HG03439 (cell line): ENCODE measurements at regions not wholly inside any gene's neighbourhood (a gene's known extent, or its start where the extent isn't known, plus 50 kb on each side); places are given as distances from the start of the nearest gene placed in this dataset.
A peak's percentile ranks its signal among the peaks of the same experiment; 100 is the strongest.

Source experiments
- ATAC-seq: cut with Tn5 transposase; IDR thresholded peaks from one replicate; pipeline ENCODE4 v1.9.1; 2021; ENCODE audit warnings: mild to moderate bottlenecking, moderate library complexity; ENCODE audit not compliant: unreplicated experiment

DNA sequence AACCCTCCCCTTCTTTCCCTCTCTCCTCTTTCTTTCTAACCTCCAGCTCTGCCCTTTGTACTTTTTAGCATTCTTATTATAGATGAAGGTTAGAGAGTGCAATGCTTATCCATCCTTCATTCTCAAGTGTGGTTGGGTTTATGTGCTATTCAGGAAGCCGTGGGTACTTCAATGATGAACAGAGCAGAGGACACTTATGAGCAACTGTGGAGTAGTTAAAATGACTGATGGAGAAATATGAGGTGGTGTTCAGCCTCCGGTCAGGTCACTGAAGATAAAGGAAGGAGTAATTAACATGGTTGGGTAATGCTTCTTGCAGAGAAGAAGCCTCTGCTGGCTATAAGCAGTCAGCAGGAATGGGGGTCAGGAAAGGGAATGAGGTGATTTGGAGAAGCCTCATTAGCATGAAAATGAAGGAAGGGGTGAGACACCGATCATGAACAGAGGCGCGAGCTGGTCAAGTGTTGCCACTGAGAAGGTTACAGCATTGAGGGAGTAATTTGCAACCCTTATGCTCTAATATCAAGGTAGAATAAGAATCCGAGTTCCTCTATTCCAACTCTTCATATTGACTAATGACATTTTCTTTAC is 174.7 kb downstream of the LPIN1 start:
- ATAC-seq: no peak

DNA sequence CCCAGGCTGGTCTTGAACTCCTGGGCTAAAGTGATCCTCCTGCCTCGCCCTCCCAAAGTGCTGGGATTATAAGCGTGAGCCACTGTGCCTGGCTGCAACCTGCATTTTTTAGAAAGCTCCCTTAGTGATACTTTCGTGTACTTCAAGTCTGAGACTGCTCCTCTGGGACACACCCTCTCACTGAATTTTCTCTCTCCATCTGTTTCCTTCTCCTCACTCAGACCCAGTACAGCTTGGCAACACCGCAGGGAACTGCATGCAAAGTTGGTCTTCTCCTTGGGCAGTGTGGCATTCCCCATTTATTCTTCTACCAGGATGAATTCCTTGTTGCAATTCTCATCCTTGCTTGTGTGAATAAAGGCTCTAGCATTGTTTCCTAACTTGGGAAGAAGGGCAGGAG is 175.9 kb downstream of the LPIN1 start:
- ATAC-seq: no peak

DNA sequence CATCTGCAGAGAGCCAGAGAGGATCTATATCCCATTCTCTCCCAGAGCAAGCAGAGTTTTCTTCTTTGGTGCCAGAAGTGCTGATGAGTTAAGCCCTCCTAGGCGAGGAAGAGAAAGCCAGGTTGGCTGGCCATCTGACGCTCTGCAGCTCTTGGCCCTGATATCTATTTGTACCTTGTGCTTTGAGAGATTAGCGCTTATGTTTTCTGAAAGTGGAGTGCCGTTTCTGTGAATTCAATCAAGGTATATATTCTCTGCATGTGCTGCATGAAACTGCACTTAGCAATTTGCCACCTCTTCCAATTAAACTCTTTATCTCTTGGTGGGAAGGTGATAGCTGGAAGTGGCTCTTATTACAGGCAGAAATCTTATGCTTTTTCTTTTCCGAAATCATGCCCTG is 177.5 kb downstream of the LPIN1 start:
- no peak for ATAC-seq

DNA sequence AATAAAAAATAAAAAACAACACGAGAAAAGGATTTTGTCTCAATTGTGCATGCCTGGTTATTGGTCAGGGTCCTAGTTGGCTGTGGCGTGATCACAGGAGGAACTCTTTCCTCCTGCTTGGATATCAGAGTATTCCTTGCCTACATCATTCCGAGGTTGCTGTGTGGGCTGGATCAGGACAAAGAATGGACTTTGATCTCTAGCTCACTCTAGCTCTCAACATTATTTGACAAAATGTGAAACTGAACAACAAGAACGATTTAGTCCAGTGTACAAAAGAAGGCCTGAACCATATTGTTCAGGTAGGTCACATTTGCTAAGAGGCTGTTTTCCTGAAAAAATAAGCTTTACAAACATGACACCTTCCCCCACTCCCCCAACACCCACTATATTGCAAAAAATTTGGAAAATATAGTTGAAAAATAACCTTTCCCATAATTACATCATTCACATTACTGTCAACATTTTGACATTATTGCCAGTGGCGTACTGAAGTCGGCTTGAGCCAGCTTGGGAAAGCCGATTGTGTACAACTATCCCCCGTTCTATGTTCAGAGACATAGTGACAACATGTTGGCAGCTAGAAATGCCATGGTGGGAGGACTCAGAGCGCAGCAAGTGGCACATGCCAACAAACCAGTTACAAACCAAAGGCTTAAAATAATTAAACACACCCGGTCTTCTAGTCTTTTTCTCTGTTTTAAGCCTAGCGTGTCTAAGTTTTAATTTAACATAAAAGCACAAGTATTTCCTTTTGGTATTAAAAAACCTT is 179.0 kb downstream of the LPIN1 start:
- no peak for ATAC-seq

DNA sequence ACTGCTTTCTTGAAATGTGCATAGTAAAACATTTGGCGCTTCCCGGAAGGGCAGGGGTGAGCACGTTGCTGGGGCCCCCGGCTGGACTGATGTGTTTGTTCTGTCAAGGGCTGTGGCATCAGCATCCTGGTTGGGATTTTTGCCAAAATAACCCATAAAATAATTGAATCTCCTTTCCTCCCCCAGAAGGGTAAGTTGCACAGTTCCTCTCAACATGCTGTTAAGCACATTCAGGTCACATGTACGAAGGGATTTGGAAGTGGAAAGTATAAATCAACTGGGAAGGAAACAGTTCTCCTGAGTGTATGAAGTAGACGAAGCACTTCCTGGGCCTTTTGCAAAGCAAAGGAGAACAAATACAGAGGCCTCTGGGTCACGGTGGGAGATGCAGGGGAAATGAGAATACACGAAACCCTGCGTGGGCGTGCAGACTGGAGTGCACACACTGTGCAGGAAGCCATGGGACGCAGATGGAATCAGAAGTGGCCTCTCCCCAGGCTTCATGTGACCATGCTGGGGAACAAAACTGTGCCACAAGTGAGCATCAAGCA is 183.9 kb downstream of the LPIN1 start:
- no peak for ATAC-seq

DNA sequence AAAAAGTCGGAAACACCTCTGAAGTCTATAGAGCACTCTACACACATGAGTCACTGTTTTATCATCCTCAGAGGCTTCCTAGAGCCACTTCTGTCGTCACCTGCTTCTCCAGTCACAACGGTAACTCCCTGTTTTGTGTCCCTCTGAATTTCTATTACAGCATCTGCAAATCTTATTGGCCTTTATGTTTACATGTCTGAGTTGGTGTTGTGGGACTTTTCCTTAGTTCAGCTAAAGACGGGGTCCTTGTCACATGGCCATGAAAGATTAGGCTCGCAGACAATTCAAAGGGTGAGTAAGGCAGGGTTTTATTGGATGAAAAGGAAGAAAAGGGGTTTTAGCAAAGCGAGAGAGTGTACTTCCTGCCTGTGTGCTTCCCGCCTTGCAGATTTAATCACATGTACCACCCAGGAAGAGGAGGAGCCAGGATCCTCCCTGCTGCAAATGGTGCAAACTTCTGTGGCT is 185.6 kb downstream of the LPIN1 start:
- ATAC-seq: no peak

DNA sequence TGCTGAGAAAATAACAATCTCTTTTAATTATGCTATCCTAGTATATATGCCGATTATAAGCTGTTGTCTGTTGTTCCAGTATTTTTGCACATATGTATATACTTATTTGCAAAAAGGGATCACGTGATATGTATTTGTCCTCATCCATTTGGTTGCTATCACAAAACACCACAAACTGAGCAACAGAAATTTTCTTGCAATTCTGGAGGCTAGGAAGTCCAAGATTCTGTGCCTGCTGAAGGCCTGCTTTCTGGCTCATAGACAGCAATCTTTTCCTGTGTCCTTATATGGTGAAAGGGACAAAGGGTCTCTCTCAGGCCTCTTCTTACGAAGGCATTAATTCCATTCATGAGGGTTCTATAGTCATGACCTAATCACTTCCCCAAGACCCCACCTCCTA is 186.5 kb downstream of the LPIN1 start:
- ATAC-seq: no peak

DNA sequence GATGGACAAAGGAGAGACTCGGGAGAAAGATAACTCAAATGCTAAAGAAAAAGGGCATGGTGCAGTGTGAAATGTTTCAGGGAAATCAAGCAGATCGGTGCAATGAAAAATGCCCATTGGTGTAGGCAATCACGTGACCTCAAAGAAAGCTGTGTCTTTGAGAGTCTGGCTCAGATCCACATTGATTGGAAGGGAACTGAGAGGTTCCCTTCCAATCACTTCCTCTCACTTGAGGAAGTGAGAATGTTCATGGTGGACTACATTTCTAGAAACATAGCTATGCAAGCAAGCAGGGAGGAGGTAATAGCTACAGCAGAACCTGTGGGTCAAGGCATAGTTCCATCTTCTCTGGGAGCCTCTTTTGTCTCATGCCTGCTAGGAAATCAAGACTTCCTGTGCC is 187.4 kb downstream of the LPIN1 start:
- ATAC-seq: no peak

DNA sequence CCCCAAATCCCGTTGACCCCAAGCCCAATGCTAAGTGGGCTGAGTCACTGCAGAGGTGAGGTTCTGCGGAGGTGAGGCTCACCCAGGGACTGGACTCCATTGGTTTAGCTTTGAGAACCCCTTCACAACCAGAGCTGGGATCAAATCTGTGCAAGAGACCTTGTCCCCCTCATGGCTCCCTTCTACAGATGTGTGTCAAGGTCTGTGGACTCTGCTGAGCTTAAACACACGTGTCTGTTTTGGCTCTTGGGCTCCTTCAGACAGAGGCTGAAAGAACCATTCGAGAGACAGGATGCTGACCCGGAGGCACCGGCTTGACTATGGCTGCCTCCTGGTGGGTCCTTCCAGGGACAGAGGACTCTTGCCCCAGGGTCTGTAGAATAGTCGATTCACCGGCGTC is 190.3 kb downstream of the LPIN1 start:
- no peak for ATAC-seq

DNA sequence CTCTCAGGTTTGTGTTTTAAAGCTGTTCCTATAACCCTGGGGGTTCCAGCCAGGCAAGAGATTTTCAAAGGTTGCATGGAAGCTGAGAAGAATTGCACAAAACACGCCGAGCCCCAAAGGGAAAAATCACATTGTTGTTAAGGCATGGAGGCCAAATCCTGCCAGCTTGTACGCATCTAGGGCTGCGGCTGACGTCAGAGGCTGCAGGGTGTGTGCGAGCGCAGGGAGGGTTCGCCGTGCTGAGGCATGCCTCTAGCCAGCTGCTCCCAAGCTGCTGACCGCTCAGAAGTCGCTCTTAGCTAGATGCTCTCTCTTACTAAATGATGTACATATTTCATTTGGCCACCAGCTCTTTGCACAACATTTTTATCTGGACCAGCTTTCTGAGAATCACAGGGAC is 191.8 kb downstream of the LPIN1 start:
- no peak for ATAC-seq

DNA sequence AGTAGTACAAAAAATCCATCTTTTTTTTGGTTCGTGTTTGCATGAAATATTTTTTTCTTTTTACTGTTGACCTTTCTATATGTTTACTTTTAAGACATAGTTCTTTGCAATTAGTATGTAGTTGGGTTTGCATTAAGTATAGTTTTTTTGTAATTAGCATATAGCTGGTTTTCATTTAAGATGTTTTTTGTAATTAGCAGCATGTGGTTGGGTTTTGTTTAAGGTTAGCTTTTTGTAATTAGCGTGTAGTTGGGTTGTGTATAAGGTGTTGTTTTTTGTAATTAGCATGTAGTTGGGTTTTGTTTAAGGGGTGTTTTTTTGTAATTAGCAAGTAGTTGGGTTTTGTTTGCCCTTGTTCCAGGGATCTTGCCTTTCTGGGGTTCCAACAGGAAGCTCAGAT is 193.1 kb downstream of the LPIN1 start:
- no peak for ATAC-seq

DNA sequence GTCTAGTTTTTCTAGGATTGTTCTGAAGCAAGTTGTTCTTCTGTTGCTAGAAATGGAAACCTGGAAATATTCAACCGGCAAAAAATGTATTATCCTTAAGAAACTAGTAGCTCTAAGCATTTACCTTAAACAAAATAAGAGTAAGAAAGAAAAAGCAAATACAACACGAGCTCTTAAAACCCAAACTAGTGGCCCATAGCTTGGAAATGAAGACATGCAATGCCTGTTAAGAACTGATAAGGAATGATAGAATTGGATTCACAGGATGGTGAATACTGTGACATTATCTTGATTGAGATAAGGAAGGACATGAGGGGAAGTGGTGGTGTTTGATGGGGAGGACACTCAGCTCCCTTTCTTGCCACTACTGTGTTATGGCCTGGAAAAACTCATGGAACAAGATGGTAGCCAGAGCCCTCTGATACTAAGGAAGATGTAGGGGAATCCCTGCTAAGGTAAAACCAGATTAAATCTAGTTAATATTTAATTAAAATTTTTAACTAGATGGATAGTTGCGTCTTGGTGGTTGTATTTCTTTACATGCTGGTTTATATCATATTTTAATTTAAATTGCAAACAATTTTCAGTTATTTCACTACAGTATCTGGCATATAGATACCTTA is 193.8 kb downstream of the LPIN1 start:
- no peak for ATAC-seq

DNA sequence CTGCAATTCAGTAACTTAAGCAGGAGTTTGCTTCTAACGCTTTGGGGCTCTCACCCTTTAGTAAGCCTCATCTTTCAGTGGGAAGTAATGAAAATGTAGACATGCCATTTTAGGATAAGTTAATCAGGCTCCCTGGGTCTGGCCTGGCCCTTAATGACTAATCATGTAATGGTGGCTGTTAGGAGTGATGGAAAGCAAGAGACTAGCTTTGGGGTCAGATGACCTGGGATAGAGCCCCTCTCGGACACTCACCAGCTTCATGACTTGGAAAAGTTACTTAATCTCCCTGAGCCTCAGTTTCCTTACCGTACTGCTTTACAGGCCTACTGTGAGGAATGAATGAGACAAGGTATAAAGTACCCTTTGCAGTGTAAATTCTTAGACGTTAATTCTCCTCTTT is 194.4 kb downstream of the LPIN1 start:
- no peak for ATAC-seq

DNA sequence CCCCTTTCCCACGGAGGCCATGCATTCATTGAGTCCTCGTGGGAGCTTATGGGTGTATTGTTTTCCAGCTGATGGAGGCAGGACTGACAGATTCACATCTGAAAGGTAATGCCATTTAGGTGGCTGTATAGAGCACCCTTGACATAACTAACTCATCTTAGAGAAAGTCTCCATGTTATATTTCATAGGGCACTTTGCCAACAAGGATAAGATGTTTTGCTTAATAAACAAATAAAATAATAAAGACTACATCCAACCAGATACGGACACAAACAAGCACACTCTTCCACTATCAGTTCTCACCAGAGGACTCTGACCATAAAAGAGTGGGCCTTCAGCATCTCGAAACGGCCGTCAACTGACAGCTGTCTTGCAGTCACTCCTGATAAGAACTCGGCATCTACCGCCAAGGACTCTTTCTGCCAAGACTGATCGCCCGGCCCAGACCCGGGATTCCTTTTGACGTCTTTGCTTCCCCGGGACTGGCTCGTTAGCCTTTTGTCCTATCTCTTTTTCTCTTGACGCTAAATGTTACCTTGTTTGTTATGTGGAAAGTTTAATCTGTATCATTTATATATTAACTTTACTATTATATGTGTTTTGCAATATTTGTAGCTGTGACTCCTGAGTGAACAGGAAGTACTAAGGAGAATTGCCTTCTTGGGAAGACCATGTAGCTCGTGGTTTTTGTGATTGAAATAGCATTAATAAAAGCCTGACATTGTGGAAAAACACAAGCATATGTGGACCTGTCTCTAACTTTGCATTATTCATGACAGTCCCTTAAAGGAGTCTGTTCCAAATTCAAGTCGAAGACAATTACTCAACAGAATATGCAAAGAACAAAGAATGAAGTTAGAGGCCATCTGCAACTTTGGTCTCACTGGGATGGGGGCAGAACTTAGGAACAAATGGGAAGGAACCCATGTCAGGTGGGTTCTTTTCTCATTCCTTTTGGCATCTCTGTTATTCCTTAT is 195.1 kb downstream of the LPIN1 start:
- no peak for ATAC-seq

DNA sequence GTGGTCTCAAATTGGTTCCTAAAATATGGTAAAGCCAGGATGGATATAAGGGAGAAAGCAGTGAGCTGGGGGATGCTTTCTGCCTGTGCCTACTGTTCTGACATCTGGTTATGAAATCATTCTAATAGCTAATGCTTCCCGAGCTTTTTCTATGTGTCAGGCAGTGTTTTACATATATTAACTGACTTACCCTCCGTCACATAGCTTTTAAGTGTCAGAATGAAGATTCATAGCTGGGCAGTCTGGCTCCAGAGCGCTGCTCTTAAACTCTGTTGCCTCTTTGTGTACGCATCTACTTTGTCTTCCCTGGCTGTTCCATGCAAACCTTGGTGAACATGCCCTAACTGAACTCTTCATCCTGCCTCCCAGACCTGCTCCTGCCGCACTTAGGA is 195.7 kb downstream of the LPIN1 start:
- ATAC-seq: no peak

DNA sequence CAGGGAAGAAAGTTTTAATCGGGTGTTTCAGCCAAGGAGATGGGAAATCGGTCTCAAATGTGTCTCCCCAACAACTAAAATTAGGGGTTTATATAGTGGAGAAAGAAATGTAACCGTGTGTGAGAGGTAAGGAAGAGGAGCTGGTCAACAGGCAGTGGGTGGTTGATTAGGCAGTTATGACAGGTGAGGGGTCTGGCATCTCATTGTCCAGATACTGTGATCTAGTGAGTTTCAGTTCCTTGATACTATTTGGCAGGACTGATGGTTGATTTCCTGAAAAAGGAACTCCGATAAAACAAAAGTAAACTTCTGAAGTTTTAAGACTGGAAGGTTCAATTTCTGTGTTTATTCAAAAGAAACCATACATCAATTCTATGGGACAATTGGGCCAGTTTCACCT is 197.9 kb downstream of the LPIN1 start:
- no peak for ATAC-seq

DNA sequence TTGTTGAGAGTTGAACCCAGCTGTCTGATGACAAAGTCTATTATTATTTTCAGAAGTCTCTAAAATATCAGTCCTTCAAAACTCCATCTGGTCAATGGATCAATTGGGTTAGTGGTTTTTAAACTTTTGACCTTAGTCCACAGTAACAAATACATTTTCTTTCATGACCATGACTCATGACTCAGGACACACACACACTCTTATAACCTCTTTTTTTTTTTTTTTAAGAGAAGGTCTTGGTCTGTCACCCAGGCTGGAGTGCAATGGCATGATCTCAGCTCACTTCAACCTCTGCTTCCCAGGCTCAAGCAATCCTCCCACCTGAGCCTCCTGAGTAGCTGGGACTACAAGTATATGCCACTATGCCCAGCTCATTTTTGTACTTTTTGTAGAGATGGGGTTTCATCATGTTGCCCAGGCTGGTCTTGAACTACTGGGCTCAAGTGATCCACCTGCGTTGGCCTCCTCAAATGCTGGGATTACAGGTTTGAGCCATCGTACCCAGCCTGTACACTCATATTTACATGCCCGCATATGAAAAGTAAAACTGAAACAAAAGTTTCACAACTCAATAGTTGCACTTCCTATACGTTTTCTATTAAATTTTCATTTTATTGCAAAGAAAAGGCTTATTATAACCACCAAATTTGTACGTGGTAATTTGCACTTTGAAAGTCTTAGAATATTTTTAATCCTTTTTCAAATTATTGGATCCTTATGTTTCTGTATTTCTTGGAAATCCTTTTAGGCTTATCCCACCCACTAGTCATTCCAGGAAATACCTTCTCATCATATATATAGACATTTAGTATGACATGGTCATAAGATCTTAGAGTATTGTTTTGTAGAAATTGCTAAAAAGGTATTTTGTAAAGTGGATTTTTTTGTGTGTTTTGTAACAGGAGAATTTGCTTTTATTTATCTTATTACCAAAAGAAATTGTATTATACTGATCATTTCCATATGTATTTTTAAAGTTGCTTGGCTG is 199.0 kb downstream of the LPIN1 start:
- ATAC-seq: peak; percentile 87

DNA sequence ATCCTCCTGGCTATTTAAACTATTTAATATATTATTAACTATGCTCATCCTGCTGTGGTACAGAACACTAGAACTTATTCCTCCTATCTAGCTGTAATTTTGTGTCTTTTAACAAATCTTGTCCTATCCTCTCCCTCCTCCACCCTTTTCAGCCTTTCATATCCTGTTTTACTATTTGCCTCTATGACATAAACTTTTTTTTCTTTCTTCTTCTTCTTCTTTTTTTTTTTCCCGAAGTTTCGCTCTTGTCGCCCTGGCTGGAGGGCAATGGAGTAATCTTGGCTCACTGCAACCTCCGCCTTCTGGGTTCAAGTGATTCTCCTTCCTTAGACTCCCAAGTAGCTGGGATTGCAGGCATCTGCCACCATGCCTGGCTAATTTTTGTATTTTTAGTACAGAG is 201.5 kb downstream of the LPIN1 start:
- ATAC-seq: no peak

DNA sequence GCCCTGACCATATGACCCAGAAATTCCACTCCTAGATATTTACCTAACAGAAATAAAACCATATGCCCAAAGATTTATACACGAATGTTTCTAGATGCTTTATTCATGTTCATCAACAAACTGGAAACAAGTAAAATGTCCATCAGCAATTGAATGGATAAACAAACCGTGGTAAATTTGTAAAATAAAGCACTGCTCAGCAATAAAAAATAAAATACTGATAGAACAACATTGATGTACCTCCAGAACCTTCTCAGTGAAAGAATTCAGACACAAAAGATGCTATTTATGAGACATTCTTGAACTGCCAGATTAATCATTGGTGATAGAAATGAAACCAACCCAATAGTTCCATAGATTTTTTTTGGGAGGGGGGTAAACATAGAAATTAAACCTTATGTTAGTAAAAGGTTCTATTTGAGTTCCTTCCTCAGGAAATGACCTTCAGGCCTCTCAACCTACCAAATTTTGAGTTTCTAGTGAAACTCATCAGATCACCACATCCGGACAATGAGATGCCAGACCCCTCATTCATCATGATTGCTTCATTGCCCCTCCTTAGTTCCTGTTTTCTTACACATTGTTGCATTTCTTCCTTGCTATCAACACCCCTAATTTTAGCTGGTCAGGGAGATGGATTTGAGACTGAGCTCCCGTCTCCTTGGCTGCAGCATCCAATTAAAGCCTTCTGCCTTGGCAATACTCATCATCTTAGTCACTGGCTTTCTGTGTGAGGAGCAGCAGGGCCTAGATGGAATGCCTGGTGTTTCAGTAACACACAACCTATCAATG is 203.5 kb downstream of the LPIN1 start:
- no peak for ATAC-seq
